ENCODE measurements at regions not wholly inside any gene's neighbourhood (a gene's known extent, or its start where the extent isn't known, plus 50 kb on each side); places are given as distances from the start of the nearest gene placed in this dataset.
A peak's percentile ranks its signal among the peaks of the same experiment; 100 is the strongest.

- no peak for ATAC-seq
- peaks cover 10% of the 10 kb centered on the region for H3K27me3 Mint-ChIP-seq
- ChIA-PET CTCF (interaction anchor here (0.6 kb wide), 1 partner anchor 29 kb away, joined by 3 read pairs; no protein-coding TSS in a partner anchor), POLR2A (no interaction called here)
- intact Hi-C loops (cut with DNase I, micrococcal nuclease) = no loop called here
- no peaks in the 10 kb centered on the region for H3K36me3 Mint-ChIP-seq (ENCODE audit: low read depth)
- no peak overlapping the region for H3K4me3 Mint-ChIP-seq
- no peak for DNase-seq
- no peaks in the 10 kb centered on the region for H3K9me3 Mint-ChIP-seq (ENCODE audit: low read depth)
- no peak overlapping the region for H3K27ac Mint-ChIP-seq
- H3K4me1 Mint-ChIP-seq = peaks cover 27% of the 10 kb centered on the region
Observed at GRCh38 chr21:29228306-29228705, 70.4 kb upstream of the BACH1 start.

DNA sequence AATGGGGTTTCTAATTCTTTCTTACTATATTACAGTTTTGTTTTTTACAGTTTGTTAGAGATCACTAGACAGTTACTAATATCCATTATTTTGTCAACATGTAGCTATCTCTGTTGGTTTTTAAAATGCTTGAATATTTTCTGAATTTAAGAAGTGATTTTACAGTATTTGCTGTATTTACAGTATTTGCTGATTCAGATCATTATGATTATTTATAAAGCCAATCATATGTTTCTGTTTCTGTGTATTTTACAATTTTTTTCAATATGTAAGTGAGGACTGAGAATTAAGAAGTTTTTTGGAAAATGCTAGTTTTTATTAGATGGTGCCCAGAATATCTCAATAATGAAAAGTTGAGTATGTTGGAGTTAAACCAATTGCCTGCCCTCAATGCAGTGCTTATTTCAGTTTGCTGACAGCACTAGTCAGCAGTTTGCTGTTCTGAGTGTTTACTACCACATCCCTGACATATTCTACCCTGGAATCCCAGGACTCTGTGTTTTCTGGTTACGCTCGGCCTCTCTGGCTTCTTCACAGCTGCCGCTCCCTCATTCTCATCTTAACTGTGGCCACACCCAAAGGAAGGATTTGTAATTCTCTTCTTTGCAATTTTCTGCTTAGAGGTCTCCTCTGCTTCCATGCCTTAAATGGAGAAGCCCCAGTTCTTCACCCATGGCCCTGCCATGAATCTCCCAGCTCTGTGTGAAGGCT is 68.0 kb upstream of the BACH1 start:
- no peak for ATAC-seq
- no peak for DNase-seq
- ChIA-PET POLR2A (no interaction called here), CTCF (interaction anchor here (1.2 kb wide), 1 partner anchor 21 kb away, joined by 4 read pairs; no protein-coding TSS in a partner anchor)
- Mint-ChIP-seq H3K27me3 (peaks cover 13% of the 10 kb centered on the region), H3K4me1 (peaks cover 43% of the 10 kb centered on the region), H3K4me3 (no peak overlapping the region), H3K27ac (no peak overlapping the region), H3K36me3 (ENCODE audit: low read depth) (no peaks in the 10 kb centered on the region), H3K9me3 (ENCODE audit: low read depth) (no peaks in the 10 kb centered on the region)
- intact Hi-C loops (cut with DNase I, micrococcal nuclease) = loop anchor here (5.0 to 10.0 kb wide), 5 partner anchors 48 to 456 kb away; partner anchors contain the start of gene RWDD2B (in 1 of the 2)

DNA sequence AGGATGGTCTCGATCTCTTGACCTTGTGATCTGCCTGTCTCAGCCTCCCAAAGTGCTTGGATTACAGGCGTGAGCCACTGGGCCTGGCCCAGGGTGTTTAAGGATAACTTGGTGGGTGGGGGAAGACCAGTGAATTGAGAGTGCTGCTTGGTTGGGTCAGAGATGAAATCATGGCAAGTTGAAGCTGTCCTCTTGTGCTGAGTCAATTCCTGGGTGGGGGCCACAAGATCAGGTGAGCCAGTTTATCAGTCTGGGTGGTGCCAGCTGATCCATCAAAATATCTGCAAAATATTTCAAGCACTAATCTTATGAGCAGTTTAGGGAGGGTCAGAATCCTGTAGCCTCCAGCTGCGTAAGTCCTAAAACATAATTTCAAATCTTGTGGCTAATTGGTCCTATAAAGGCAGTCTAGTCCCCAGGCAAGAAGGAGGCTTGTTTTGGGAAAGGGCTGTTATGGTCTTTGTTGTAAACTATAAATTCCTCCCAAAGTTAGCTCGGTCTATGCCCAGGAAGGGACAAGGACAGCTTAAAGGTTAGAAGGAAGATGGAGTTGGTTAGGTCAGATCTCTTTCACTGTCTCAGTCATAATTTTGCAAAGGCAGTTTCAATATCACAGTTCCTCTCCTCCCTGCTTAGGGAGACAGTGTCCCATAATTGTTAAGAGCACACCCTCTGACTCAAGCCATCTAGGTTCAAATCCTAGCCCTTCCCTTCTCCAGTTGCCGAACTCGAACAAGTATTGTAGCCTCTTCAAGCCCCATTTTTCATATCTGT is 66.8 kb upstream of the BACH1 start:
- Mint-ChIP-seq H3K36me3 (ENCODE audit: low read depth) (no peaks in the 10 kb centered on the region), H3K9me3 (ENCODE audit: low read depth) (no peaks in the 10 kb centered on the region), H3K4me3 (no peak overlapping the region), H3K4me1 (peaks cover 49% of the 10 kb centered on the region), H3K27me3 (peaks cover 7% of the 10 kb centered on the region), H3K27ac (peak overlapping the region; percentile 27)
- CTCF ChIA-PET = interaction anchor here (1.0 to 1.2 kb wide), 3 partner anchors 8 to 82 kb away, joined by 3 to 4 read pairs (median 3); no protein-coding TSS in a partner anchor
- ATAC-seq (no peak), DNase-seq (peak; percentile 36)
- intact Hi-C loops (cut with DNase I, micrococcal nuclease) = loop anchor here (2.0 to 10.0 kb wide), 8 partner anchors 23 to 457 kb away; partner anchors contain the start of genes BACH1 (in 1 of the 2) and RWDD2B (in 1 of the 2)
- POLR2A ChIA-PET = interaction anchor here (0.8 kb wide), 1 partner anchor 69 kb away, joined by 6 read pairs; no protein-coding TSS in a partner anchor

DNA sequence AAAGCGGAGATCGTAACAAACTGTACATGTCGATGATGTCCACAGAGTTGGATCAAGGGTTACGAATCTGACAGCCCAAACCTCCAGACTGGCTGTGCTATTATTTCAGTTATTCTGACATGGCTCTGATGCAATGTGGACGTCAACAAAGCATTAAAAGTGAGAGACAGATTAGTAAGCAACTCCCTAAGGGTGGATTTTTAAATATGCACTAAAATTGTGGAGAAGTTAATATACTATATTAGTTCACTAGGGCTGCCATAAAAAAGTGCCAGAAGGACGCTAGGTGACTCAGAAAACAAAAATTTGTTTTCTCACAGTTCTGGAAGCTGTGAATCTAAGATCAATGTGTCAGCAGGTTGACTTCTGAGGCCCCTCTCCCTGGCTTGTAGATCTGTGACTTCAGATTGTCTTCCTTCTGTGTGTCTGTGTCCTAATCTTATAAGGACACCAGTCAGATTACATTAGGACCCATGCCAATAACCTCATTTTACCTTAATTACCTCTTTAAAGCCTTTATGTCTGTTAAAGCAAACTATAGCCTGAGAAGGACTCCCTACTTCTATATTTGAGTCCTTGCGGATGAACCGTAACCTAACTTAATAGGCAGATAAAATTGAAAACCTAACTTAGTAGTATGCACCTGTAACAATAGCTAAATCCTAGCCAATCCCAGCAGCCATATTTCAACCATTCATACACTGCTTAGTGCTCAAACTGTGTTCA is 66.0 kb upstream of the BACH1 start:
- H3K4me1 Mint-ChIP-seq = peaks cover 49% of the 10 kb centered on the region
- H3K27me3 Mint-ChIP-seq = peaks cover 5% of the 10 kb centered on the region
- H3K36me3 Mint-ChIP-seq (ENCODE audit: low read depth) = no peaks in the 10 kb centered on the region
- POLR2A ChIA-PET = interaction anchor here (0.6 to 2.6 kb wide), 2 partner anchors 13 to 67 kb away, joined by 7 to 23 read pairs; partner anchors contain the start of gene BACH1
- no peak overlapping the region for H3K4me3 Mint-ChIP-seq
- DNase-seq = no peak
- no peaks in the 10 kb centered on the region for H3K9me3 Mint-ChIP-seq (ENCODE audit: low read depth)
- CTCF ChIA-PET = interaction anchor here (0.6 to 1.0 kb wide), 2 partner anchors 9 to 15 kb away, joined by 3 read pairs; no protein-coding TSS in a partner anchor
- ATAC-seq = no peak
- intact Hi-C loops (cut with DNase I, micrococcal nuclease) = loop anchor here (1.0 to 10.0 kb wide), 14 partner anchors 13 to 458 kb away; partner anchors contain the start of genes BACH1 (in 2 of the 2) and RWDD2B (in 1 of the 2)
- H3K27ac Mint-ChIP-seq = peak overlapping the region; percentile 76

DNA sequence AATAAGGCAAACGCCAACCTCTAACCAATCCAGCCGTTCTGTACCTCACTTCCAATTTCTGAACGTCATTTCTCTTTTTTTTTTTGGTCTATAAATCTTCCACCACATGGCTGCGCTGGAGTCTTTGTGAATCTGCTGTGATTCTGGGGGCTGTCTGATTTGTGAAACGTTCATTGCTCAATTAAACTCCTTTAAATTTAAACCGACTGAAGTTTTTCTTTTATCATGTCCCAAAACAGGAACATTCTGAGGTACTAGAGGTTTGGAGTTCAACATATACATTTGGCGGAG is 65.5 kb upstream of the BACH1 start:
- Mint-ChIP-seq H3K27me3 (peaks cover 5% of the 10 kb centered on the region), H3K4me3 (no peak overlapping the region), H3K9me3 (ENCODE audit: low read depth) (no peaks in the 10 kb centered on the region), H3K4me1 (peaks cover 49% of the 10 kb centered on the region), H3K27ac (peak overlapping the region; percentile 76), H3K36me3 (ENCODE audit: low read depth) (no peaks in the 10 kb centered on the region)
- ATAC-seq (peak; percentile 8), DNase-seq (no peak)
- intact Hi-C loops (cut with DNase I, micrococcal nuclease) = loop anchor here (1.0 to 10.0 kb wide), 14 partner anchors 12 to 458 kb away; partner anchors contain the start of genes BACH1 (in 2 of the 2) and RWDD2B (in 1 of the 2)
- ChIA-PET POLR2A (interaction anchor here (0.6 to 2.6 kb wide), 5 partner anchors 12 to 156 kb away, joined by 3 to 23 read pairs (median 5); partner anchors contain the start of gene BACH1), CTCF (interaction anchor here (0.6 to 1.7 kb wide), 5 partner anchors 12 to 209 kb away, joined by 3 to 12 read pairs (median 3); partner anchors contain the start of gene BACH1)

DNA sequence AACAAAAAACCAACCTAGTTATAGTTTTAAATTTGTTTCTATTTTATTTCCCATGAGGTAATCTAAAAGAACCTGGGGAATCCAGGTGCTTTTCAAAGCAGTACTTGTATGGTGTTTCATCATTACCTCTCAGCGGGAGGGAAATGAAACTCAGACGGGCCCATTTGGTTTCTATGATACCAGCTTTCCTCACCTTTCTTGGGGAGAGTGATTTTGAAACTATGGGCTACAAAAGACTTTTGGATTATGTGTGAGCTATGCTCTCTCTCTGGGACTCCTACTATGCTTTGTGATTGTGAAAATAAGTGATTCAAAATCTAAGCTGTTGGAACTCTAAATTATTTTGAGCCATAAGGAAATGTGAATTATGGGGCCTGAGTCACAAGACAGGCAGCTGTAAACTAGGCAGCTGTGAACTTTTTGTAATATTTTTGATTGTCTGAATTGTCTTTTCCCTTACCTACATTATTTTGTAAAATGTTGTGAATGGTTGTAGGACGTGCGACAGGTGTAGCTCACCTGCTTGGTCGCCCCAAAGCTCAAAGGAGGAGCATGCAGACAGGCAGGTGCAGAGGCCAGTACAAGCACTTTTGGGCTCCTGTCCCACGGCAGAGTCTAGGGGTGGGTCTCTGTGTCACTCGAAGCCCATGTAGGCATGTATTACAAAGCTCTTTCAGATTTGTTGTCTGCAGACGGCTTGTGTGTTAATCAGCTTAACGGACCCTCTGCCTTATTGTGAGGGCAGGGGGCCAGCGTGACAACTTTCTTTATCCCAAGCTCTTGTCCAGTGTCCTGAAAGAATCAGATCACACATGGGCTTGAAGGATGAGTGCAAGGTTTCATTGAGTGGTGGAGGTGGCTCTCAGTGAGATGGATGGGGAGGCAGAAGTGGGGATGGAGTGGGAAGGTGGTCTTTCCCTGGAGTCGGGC is 64.8 kb upstream of the BACH1 start:
- peak; percentile 72 for DNase-seq
- Mint-ChIP-seq H3K9me3 (ENCODE audit: low read depth) (no peaks in the 10 kb centered on the region), H3K36me3 (ENCODE audit: low read depth) (no peaks in the 10 kb centered on the region), H3K27me3 (peaks cover 9% of the 10 kb centered on the region), H3K4me3 (no peak overlapping the region), H3K4me1 (peaks cover 49% of the 10 kb centered on the region), H3K27ac (peak overlapping the region; percentile 76)
- CTCF ChIA-PET = interaction anchor here (0.6 to 1.7 kb wide), 9 partner anchors 11 to 208 kb away, joined by 3 to 12 read pairs (median 3); partner anchors contain the start of gene BACH1
- POLR2A ChIA-PET = interaction anchor here (0.6 to 2.6 kb wide), 6 partner anchors 11 to 219 kb away, joined by 3 to 23 read pairs (median 4); partner anchors contain the start of gene BACH1
- ATAC-seq = peak; percentile 89
- intact Hi-C loops (cut with DNase I, micrococcal nuclease) = loop anchor here (1.0 to 10.0 kb wide), 14 partner anchors 11 to 459 kb away; partner anchors contain the start of genes BACH1 (in 2 of the 2) and RWDD2B (in 1 of the 2)

DNA sequence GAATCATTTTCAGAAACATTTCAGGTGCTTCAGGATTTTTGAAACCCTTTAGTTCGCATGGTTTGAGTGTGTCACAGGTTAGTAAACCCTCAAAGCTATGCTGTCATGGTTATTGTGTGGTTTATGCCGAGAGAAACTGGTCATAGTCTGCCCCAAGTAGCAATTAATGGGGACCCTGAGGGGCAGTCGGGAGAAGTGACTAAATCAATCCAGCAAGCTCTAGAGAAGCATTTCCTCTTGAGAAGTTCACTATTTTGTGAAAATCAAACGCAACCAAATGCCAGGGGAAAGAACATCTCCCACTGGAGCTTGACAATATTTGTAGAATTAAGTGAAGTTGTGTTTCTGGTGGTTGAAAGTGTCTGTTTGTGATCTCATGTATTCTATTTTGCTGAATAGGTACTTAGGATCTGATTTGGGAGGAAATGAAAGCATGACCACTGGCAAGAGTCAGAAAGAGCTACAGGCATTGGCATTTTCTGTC is 63.0 kb upstream of the BACH1 start:
- Mint-ChIP-seq H3K9me3 (ENCODE audit: low read depth) (no peaks in the 10 kb centered on the region), H3K27me3 (peaks cover 10% of the 10 kb centered on the region), H3K36me3 (ENCODE audit: low read depth) (no peaks in the 10 kb centered on the region), H3K4me3 (no peak overlapping the region), H3K4me1 (peaks cover 52% of the 10 kb centered on the region), H3K27ac (no peak overlapping the region)
- intact Hi-C loops (cut with DNase I, micrococcal nuclease) = loop anchor here (10.0 kb wide), 1 partner anchor 461 kb away; no protein-coding TSS in a partner anchor
- ATAC-seq (no peak), DNase-seq (no peak)
- POLR2A ChIA-PET = interaction anchor here (0.7 to 1.0 kb wide), 2 partner anchors 10 to 64 kb away, joined by 3 to 5 read pairs; no protein-coding TSS in a partner anchor
- CTCF ChIA-PET = interaction anchor here (0.8 to 2.8 kb wide), 4 partner anchors 9 to 72 kb away, joined by 3 to 11 read pairs (median 4); no protein-coding TSS in a partner anchor

DNA sequence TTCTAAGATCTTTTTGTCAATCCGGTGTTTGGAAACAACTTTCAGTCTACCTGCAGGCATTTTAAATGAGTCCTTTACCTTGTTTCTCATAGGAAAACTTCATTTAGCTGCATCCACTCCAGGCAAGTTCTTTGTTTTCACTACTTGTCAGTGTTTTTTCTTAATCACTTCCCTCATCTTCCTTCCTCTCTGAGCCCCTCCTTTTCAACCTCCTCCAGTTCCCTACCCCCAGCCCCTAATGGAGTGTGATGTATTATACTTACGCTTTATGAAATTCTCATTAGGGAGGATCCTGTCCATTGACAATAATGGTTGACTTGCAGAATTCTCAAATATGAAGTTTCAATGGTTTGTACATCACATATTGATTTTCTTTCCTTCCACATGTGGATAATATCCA is 62.5 kb upstream of the BACH1 start:
- Mint-ChIP-seq H3K4me1 (peaks cover 47% of the 10 kb centered on the region), H3K9me3 (ENCODE audit: low read depth) (no peaks in the 10 kb centered on the region), H3K4me3 (no peak overlapping the region), H3K36me3 (ENCODE audit: low read depth) (no peaks in the 10 kb centered on the region), H3K27me3 (peaks cover 8% of the 10 kb centered on the region), H3K27ac (no peak overlapping the region)
- intact Hi-C loops (cut with DNase I, micrococcal nuclease) = loop anchor here (10.0 kb wide), 1 partner anchor 461 kb away; no protein-coding TSS in a partner anchor
- ATAC-seq (no peak), DNase-seq (no peak)
- CTCF ChIA-PET = interaction anchor here (0.8 to 2.8 kb wide), 4 partner anchors 9 to 72 kb away, joined by 3 to 11 read pairs (median 4); no protein-coding TSS in a partner anchor
- POLR2A ChIA-PET = interaction anchor here (1.0 kb wide), 1 partner anchor 9 kb away, joined by 5 read pairs; no protein-coding TSS in a partner anchor

DNA sequence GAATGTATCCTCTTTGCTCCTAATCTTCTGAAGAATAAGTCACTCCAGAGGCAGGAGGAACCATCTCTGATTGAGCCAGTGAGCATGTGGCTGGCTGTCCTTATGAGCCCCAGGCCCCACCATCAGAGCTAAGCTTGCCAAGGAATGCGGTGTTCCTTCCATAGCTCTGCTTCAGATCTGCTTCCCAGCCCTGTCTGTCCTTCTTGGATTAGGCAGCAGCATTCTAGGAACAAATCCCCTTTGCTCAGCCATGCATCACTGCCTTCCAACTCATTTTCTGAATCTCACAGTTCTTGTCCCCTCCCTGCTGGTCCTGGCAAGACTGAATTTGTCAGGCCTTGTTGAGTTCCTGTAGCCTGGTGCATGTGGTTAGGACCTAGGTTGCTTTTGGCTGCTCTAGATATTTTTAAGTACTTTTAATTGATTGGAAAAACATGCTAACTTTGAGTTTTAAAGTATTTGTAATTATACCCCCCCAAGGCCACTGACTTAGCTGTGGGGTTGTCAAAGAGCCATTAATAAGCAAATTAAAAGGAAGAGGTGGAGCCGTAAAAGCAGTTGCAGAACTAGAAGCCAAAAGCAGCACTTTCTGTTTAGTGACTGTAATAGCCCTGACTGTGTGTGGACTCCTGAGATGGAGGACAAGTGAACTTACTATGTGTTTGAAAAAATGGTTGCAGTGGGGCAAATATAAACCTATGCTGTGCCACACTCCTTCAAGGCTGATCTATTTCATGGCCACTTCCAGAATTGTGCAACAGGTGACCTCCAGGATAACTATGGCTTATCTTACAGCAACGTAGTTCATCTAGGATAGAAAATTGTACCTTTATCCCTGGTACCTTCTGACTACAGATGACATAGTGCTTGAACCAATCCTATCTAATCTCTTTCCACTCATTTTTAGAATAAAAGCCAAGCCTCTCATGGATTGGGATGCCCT is 61.3 kb upstream of the BACH1 start:
- peaks cover 36% of the 10 kb centered on the region for H3K4me1 Mint-ChIP-seq
- no peaks in the 10 kb centered on the region for H3K9me3 Mint-ChIP-seq (ENCODE audit: low read depth)
- ATAC-seq (no peak), DNase-seq (no peak)
- intact Hi-C loops (cut with DNase I, micrococcal nuclease) = loop anchor here (10.0 kb wide), 1 partner anchor 463 kb away; no protein-coding TSS in a partner anchor
- no peak overlapping the region for H3K4me3 Mint-ChIP-seq
- peaks cover 8% of the 10 kb centered on the region for H3K27me3 Mint-ChIP-seq
- no peak overlapping the region for H3K27ac Mint-ChIP-seq
- H3K36me3 Mint-ChIP-seq (ENCODE audit: low read depth) = no peaks in the 10 kb centered on the region
- ChIA-PET POLR2A (no interaction called here), CTCF (interaction anchor here (2.8 kb wide), 1 partner anchor 8 kb away, joined by 11 read pairs; no protein-coding TSS in a partner anchor)

Measured in activated CD4-positive, alpha-beta T cell treated with anti-CD3 and anti-CD28 coated beads for 36 hours (primary cell).